ENCODE measurements at regions not wholly inside any gene's neighbourhood (a gene's known extent, or its start where the extent isn't known, plus 50 kb on each side); places are given as distances from the start of the nearest gene placed in this dataset.

DNA sequence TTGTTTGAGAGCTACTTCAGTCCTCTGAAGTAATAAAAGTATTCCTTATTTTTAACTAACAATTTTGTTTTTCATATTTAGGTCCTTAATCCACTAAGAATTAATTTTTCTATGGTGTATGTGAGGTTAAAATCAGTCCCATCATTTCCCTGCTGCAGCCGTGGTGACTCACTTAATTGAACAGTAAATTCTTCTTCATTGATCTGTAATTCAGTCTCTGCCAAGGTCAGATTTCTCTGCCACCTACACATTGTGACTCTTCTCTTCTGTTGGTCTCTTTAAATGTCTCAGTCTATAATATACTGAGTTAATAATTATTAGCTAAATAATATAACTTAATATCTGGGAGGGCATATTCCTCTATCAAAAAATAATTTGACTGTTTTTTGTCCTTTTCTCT lies 262.3 kb downstream of the UTRN start:
- TF ChIP-seq CTCF (IDR thresholded peaks at IDR 0.05) (no peak), POLR2A (IDR thresholded peaks at IDR 0.05) (no peak), POLR2AphosphoS5 (IDR thresholded peaks at IDR 0.05; ENCODE audit: insufficient read depth in 1 of 2, low read depth in 1 of 2) (no peak)

Measured in vagina (tissue), 2 donors.